Body of pancreas (tissue), 4 donors: ENCODE measurements at regions not wholly inside any gene's neighbourhood (a gene's known extent, or its start where the extent isn't known, plus 50 kb on each side); places are given as distances from the start of the nearest gene placed in this dataset.

Source experiments
- ATAC-seq: fragments of 150-250 bp; one replicate; pipeline ENCODE4 v1.9.1; 2016
- DNase-seq, 4 donors: peaks; one replicate each; pipeline ENCODE4 v3.0.0-alpha.2; 2019
- H3K27ac ChIP-seq, 4 donors: fragments of 200-600 bp; sonication (generic); 1 replicate in 3 of 4; 2 replicates in 1 of 4; pipeline versions ENCODE4 v1.5.1 to v1.6.1; 2016 to 2019; ENCODE audit warnings: mild to moderate bottlenecking in 1 of 4, mixed read lengths in 1 of 4, moderate library complexity in 1 of 4
- H3K27me3 ChIP-seq, 2 donors: fragments of 200-600 bp; sonication (generic); one replicate each; pipeline ENCODE4 v1.6.0; 2016; ENCODE audit warnings: mild to moderate bottlenecking in 1 of 2
- H3K36me3 ChIP-seq, 2 donors: fragments of 200-600 bp; sonication (generic); replicated peaks in 1 of 2; 2 replicates each; pipeline ENCODE4 v1.5.1; 2016; ENCODE audit warnings: low read depth in 2 of 2; ENCODE audit not compliant: insufficient read depth in 1 of 2
- H3K4me1 ChIP-seq: fragments of 200-600 bp; sonication (generic); one replicate; pipeline ENCODE4 v1.6.0; 2016
- H3K4me3 ChIP-seq, 2 donors: fragments of 200-600 bp; sonication (generic); 1 replicate in 1 of 2; 2 replicates in 1 of 2; pipeline ENCODE4 v1.5.1; 2016 to 2019
- H3K9me3 ChIP-seq, 3 donors: fragments of 200-600 bp; sonication (generic); 1 replicate in 2 of 3; 2 replicates in 1 of 3; pipeline ENCODE4 v1.5.1; 2016
- CTCF ChIP-seq, 7 experiments: fragments of 450-650 bp in 4 of 7; fragments of 200-600 bp in 3 of 7; sonication (generic) in 3 of 7; IDR thresholded peaks; one replicate each; pipeline ENCODE4 v1.5.1; 2016 to 2019; ENCODE audit warnings: antibody characterized with exemption in 7 of 7
- POLR2A ChIP-seq, 3 donors: fragments of 450-650 bp; IDR thresholded peaks; one replicate each; pipeline ENCODE4 v1.6.1; 2016; ENCODE audit warnings: antibody characterized with exemption in 3 of 3, mild to moderate bottlenecking in 2 of 3
- WGBS, 2 donors: methylation state at CpG; one replicate each; pipeline ENCODE4 v1.1.5; 2017; 5-methylcytosine and 5-hydroxymethylcytosine counted together
- intact Hi-C: fragments of 100-400 bp; cut with DNase I; formaldehyde crosslinking; loops from one replicate; pipeline ENCODE4 v1.15.1; 2023

DNA sequence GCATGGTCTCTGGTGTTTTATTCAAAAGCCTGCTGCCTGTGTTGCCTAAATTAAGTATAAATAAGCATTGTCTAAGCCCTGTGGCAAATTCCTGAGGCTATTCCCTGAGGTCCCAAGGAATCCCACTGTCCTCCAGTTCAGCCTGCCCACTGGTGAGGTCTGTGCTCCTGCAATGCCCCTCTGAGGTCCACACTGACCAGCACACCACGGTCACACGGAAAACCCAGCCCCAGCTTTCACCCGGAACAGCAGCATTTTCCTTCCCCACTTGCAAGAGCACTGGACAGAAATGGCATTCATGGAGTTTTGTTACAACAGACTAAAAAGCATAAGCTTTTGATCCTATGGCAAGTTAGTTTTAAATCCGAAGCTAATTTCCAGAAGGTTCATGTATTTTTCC is 234.0 kb downstream of the KLF13 start:
- no peaks in the 10 kb centered on the region for H3K9me3 ChIP-seq
- DNase-seq (no peak), ATAC-seq (no peak)
- no peak overlapping the region for H3K27ac ChIP-seq
- WGBS, 2 donors, result 80 to 83% methylated on average over 4 of the region's 4 CpGs
- no peaks in the 10 kb centered on the region for H3K27me3 ChIP-seq
- H3K4me1 ChIP-seq, result no peaks in the 10 kb centered on the region
- TF ChIP-seq POLR2A (IDR thresholded peaks at IDR 0.05) (no peak), CTCF (IDR thresholded peaks at IDR 0.05) (no peak)
- intact Hi-C loops, result no loop called here
- H3K4me3 ChIP-seq, result no peak overlapping the region
- no peaks in the 10 kb centered on the region for H3K36me3 ChIP-seq

- no peak for ATAC-seq
Measured at GRCh38 chr15:31561156-31561555, 234.5 kb downstream of the KLF13 start.

GRCh38 chr15:31563001-31563400 is 236.4 kb downstream of the KLF13 start:
- DNase-seq (no peak), ATAC-seq (no peak)
- 86 to 90% methylated on average over 5 of the region's 5 CpGs for WGBS, 2 donors
- H3K4me1 ChIP-seq, result no peaks in the 10 kb centered on the region
- H3K27ac ChIP-seq, result no peak overlapping the region
- intact Hi-C loops, result no loop called here
- no peaks in the 10 kb centered on the region for H3K36me3 ChIP-seq
- H3K27me3 ChIP-seq, result no peaks in the 10 kb centered on the region
- H3K9me3 ChIP-seq, result no peaks in the 10 kb centered on the region
- TF ChIP-seq POLR2A (IDR thresholded peaks at IDR 0.05) (no peak), CTCF (IDR thresholded peaks at IDR 0.05) (no peak)
- no peak overlapping the region for H3K4me3 ChIP-seq

More at GRCh38 chr15:31561156-31561555, 234.5 kb downstream of the KLF13 start:
- Histone ChIP-seq H3K4me3 (no peak overlapping the region), H3K36me3 (no peaks in the 10 kb centered on the region), H3K4me1 (no peaks in the 10 kb centered on the region), H3K27ac (no peak overlapping the region), H3K9me3 (no peaks in the 10 kb centered on the region), H3K27me3 (no peaks in the 10 kb centered on the region)
- intact Hi-C loops, result no loop called here
- 77 to 83% methylated on average over 7 of the region's 7 CpGs for WGBS, 2 donors
- no peak for DNase-seq
- no peak for TF ChIP-seq POLR2A (IDR thresholded peaks at IDR 0.05)
- TF ChIP-seq CTCF (IDR thresholded peaks at IDR 0.05), result no peak

DNA sequence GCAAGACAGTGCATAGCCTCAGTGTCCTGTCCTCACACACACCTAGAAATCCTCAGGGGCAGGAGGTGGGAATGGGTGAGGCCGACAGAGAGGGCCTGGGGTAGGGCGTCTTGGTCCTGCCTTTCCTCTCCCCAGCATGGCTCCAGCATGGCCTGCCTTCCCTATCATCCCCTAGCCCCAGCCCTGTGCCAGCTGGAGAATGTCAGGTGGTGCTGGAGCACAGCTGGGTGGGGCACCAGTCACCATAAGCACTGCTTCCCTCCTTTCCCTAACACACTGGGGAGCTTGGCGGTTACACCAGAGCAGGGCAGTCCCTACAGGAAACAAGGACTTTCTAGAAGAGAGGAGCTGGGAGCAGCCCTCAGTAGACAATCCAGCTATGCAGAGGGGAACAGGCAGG is 236.8 kb downstream of the KLF13 start:
- TF ChIP-seq POLR2A (IDR thresholded peaks at IDR 0.05) (no peak), CTCF (IDR thresholded peaks at IDR 0.05) (no peak)
- WGBS, 2 donors, result 94 to 100% methylated on average over 3 of the region's 3 CpGs

GRCh38 chr15:31567861-31568260 is 241.2 kb downstream of the KLF13 start:
- peaks cover 0 to 3% of the 10 kb centered on the region in 2 donors for H3K36me3 ChIP-seq
- H3K4me3 ChIP-seq, result no peak overlapping the region
- H3K9me3 ChIP-seq, result no peaks in the 10 kb centered on the region
- WGBS, 2 donors, result 79 to 92% methylated on average over 2 of the region's 2 CpGs
- intact Hi-C loops, result no loop called here
- DNase-seq (no peak), ATAC-seq (no peak)
- no peaks in the 10 kb centered on the region for H3K4me1 ChIP-seq
- no peak overlapping the region for H3K27ac ChIP-seq
- TF ChIP-seq CTCF (IDR thresholded peaks at IDR 0.05) (no peak), POLR2A (IDR thresholded peaks at IDR 0.05) (no peak)
- H3K27me3 ChIP-seq, result no peaks in the 10 kb centered on the region

More for the DNA sequence above, 236.8 kb downstream of the KLF13 start:
- Histone ChIP-seq H3K4me1 (no peaks in the 10 kb centered on the region), H3K9me3 (no peaks in the 10 kb centered on the region), H3K36me3 (no peaks in the 10 kb centered on the region), H3K27ac (no peak overlapping the region), H3K27me3 (no peaks in the 10 kb centered on the region), H3K4me3 (no peak overlapping the region)
- DNase-seq, result no peak
- no peak for ATAC-seq
- intact Hi-C loops, result no loop called here
